ENCODE measurements at regions not wholly inside any gene's neighbourhood (a gene's known extent, or its start where the extent isn't known, plus 50 kb on each side); places are given as distances from the start of the nearest gene placed in this dataset.

DNA sequence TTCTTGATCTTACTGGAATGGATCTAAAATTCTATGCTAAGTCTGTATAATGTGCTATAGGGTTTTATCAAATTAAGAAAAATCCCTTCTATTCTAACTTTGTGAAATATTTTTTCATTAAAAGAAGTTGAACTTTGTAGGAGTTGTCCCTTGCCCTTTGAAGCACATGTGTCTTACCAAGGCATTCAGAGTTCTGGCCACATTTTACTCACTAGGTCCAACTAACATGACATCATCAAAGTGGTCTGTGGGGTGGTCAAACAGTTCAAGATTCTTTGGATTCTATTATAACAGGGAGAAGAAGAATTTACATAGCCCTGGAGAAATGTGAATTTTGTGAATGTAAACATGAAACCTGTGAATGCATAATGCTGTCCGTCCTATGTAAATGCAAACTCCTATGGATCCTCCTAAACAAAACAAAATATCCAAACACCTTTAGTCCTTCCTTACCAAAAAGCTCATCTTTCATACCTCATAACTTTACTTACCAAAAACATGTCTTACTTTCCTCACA, 88.7 kb downstream of the EBNA1BP2 start:
- no peak overlapping the region for H2AFZ ChIP-seq (ENCODE audit: insufficient read depth, low read depth, low read length, poor library complexity, severe bottlenecking)
- H3K36me3 ChIP-seq (replicated peaks in 1 of 2; ENCODE audit: control insufficient read depth in 1 of 2, insufficient read depth in 2 of 2, low read length in 2 of 2) = no peaks in the 10 kb centered on the region
- H3K4me1 ChIP-seq (ENCODE audit: control insufficient read depth in 1 of 2, insufficient read depth in 2 of 2, low read length in 2 of 2) = no peaks in the 10 kb centered on the region
- H3K9me3 Mint-ChIP-seq = no peaks in the 10 kb centered on the region
- no peak overlapping the region for H3K9ac ChIP-seq (ENCODE audit: insufficient read depth, low read length, poor library complexity, severe bottlenecking)
- no peaks in the 10 kb centered on the region for H3K9me3 ChIP-seq (replicated peaks in 1 of 2; ENCODE audit: control insufficient read depth in 1 of 2, insufficient read depth in 1 of 2, low read length in 2 of 2)
- intact Hi-C loops (cut with micrococcal nuclease) = no loop called here
- TF ChIP-seq, protein P1, sequence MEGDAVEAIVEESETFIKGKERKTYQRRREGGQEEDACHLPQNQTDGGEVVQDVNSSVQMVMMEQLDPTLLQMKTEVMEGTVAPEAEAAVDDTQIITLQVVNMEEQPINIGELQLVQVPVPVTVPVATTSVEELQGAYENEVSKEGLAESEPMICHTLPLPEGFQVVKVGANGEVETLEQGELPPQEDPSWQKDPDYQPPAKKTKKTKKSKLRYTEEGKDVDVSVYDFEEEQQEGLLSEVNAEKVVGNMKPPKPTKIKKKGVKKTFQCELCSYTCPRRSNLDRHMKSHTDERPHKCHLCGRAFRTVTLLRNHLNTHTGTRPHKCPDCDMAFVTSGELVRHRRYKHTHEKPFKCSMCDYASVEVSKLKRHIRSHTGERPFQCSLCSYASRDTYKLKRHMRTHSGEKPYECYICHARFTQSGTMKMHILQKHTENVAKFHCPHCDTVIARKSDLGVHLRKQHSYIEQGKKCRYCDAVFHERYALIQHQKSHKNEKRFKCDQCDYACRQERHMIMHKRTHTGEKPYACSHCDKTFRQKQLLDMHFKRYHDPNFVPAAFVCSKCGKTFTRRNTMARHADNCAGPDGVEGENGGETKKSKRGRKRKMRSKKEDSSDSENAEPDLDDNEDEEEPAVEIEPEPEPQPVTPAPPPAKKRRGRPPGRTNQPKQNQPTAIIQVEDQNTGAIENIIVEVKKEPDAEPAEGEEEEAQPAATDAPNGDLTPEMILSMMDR (IDR thresholded peaks at IDR 0.05) = no peak
- WGBS (ENCODE audit: insufficient coverage) = 100% methylated on average over 1 of the region's 1 CpG
- H3K27ac ChIP-seq (ENCODE audit: low read depth in 1 of 2, low read length in 2 of 2) = no peak overlapping the region
- no peaks in the 10 kb centered on the region for H3K27me3 ChIP-seq (ENCODE audit: control insufficient read depth in 2 of 2, insufficient read depth in 2 of 2, low read length in 2 of 2)
- H3K4me1 Mint-ChIP-seq = no peaks in the 10 kb centered on the region
- no peak overlapping the region for H3K27ac Mint-ChIP-seq
- H3K4me3 ChIP-seq (replicated peaks in 1 of 3; ENCODE audit: low read depth in 2 of 3, low read length in 3 of 3) = no peak overlapping the region
- H3K27me3 Mint-ChIP-seq (ENCODE audit: low read depth in 3 of 3) = peaks cover 1 to 12% (median 2%) of the 10 kb centered on the region in 3 donors
- H3K79me2 ChIP-seq (ENCODE audit: insufficient read depth, low read length) = no peaks in the 10 kb centered on the region
- no peak overlapping the region for H3K4me3 Mint-ChIP-seq
- no peaks in the 10 kb centered on the region for H3K36me3 Mint-ChIP-seq
- DNase-seq = no peak
- no peaks in the 10 kb centered on the region for H4K20me1 ChIP-seq (ENCODE audit: insufficient read depth, low read length)
- no peak overlapping the region for H3K4me2 ChIP-seq (replicated peaks; ENCODE audit: extremely low read depth, low read length, poor library complexity, severe bottlenecking)

DNA sequence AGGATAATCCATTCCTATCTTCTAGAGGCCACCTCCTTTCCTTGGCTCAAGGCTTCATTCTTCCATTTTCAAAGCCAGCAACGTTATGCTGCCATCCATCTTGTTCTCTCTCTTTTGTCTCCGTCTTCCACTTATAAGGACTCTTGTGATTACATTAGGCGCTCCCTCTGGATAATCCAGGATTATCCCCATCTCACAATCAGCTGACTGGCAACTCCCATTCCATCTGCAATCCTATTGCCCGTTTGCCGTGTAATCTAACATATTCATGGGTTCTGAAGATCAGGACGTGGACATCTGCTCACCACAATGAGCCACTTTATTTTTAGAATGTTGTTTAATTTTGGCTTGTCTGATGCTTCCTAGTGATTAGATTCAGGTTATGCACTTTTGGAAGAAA, 89.3 kb downstream of the EBNA1BP2 start:
- H3K27me3 Mint-ChIP-seq (ENCODE audit: low read depth in 3 of 3) = peaks cover under 1 to 12% (median 2%) of the 10 kb centered on the region in 3 donors
- no peaks in the 10 kb centered on the region for H3K4me1 Mint-ChIP-seq
- Histone ChIP-seq H3K27me3 (ENCODE audit: control insufficient read depth in 2 of 2, insufficient read depth in 2 of 2, low read length in 2 of 2) (no peaks in the 10 kb centered on the region), H3K9ac (ENCODE audit: insufficient read depth, low read length, poor library complexity, severe bottlenecking) (no peak overlapping the region), H3K4me3 (replicated peaks in 1 of 3; ENCODE audit: low read depth in 2 of 3, low read length in 3 of 3) (no peak overlapping the region), H2AFZ (ENCODE audit: insufficient read depth, low read depth, low read length, poor library complexity, severe bottlenecking) (no peak overlapping the region), H3K36me3 (replicated peaks in 1 of 2; ENCODE audit: control insufficient read depth in 1 of 2, insufficient read depth in 2 of 2, low read length in 2 of 2) (no peaks in the 10 kb centered on the region), H3K27ac (ENCODE audit: low read depth in 1 of 2, low read length in 2 of 2) (no peak overlapping the region), H3K9me3 (replicated peaks in 1 of 2; ENCODE audit: control insufficient read depth in 1 of 2, insufficient read depth in 1 of 2, low read length in 2 of 2) (no peaks in the 10 kb centered on the region), H3K4me2 (replicated peaks; ENCODE audit: extremely low read depth, low read length, poor library complexity, severe bottlenecking) (no peak overlapping the region), H3K4me1 (ENCODE audit: control insufficient read depth in 1 of 2, insufficient read depth in 2 of 2, low read length in 2 of 2) (no peaks in the 10 kb centered on the region), H4K20me1 (ENCODE audit: insufficient read depth, low read length) (no peaks in the 10 kb centered on the region), H3K79me2 (ENCODE audit: insufficient read depth, low read length) (no peaks in the 10 kb centered on the region)
- intact Hi-C loops (cut with micrococcal nuclease) = no loop called here
- no peak overlapping the region for H3K4me3 Mint-ChIP-seq
- H3K36me3 Mint-ChIP-seq = no peaks in the 10 kb centered on the region
- H3K9me3 Mint-ChIP-seq = no peaks in the 10 kb centered on the region
- WGBS (ENCODE audit: insufficient coverage) = 92% methylated on average over 3 of the region's 6 CpGs
- TF ChIP-seq, protein P1 (IDR thresholded peaks at IDR 0.05) = no peak
- no peak for DNase-seq
- H3K27ac Mint-ChIP-seq = no peak overlapping the region

All from CD14-positive monocyte (primary cell).